ENCODE measurements at regions not wholly inside any gene's neighbourhood (a gene's known extent, or its start where the extent isn't known, plus 50 kb on each side); places are given as distances from the start of the nearest gene placed in this dataset.

- Histone ChIP-seq H3K4me3 (no peak overlapping the region), H3K27ac (no peak overlapping the region), H3K36me3 (no peaks in the 10 kb centered on the region), H3K27me3 (no peaks in the 10 kb centered on the region), H3K9me3 (no peaks in the 10 kb centered on the region), H3K4me1 (no peaks in the 10 kb centered on the region)
- intact Hi-C loops (cut with DNase I), result no loop called here
- no peak for DNase-seq (ENCODE audit: extremely low spot score in 2 of 2)
- TF ChIP-seq POLR2A (IDR thresholded peaks at IDR 0.05) (no peak), CTCF (IDR thresholded peaks at IDR 0.05) (no peak), POLR2AphosphoS5 (IDR thresholded peaks at IDR 0.05; ENCODE audit: insufficient read depth in 1 of 2, low read depth in 1 of 2) (no peak)
Observed at GRCh38 chrX:20593402-20593801, 326.7 kb upstream of the RPS6KA3 start.

GRCh38 chrX:20591246-20591645 is 324.5 kb upstream of the RPS6KA3 start:
- no peaks in the 10 kb centered on the region for H3K27me3 ChIP-seq
- intact Hi-C loops (cut with DNase I), result no loop called here
- no peaks in the 10 kb centered on the region for H3K9me3 ChIP-seq
- no peak overlapping the region for H3K27ac ChIP-seq
- no peak overlapping the region for H3K4me3 ChIP-seq
- H3K36me3 ChIP-seq, result no peaks in the 10 kb centered on the region
- TF ChIP-seq POLR2AphosphoS5 (IDR thresholded peaks at IDR 0.05; ENCODE audit: insufficient read depth in 1 of 2, low read depth in 1 of 2), result no peak
- TF ChIP-seq POLR2A (IDR thresholded peaks at IDR 0.05), result no peak
- no peak for TF ChIP-seq CTCF (IDR thresholded peaks at IDR 0.05)
- DNase-seq (ENCODE audit: extremely low spot score in 2 of 2), result no peak
- no peaks in the 10 kb centered on the region for H3K4me1 ChIP-seq

DNA sequence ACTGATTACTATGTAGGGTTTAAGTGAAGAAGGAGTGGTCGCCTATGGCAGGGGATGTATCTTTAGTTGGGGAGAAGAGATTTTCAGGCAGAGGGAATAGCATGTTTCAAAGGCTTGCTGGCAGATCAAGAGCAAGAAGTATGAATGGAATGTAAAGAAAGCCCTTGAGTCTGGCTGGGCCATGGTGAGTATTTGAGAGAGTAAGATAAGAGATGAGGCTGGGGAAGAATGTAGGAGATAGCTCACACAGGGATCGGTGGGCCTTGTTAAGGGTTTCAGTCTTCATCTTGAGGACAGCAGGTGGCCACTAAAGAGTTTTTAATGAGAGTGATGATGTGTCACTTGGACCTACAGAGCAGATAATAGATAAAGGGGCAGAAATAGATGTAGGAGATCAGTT is 319.1 kb upstream of the RPS6KA3 start:
- no peaks in the 10 kb centered on the region for H3K9me3 ChIP-seq
- H3K36me3 ChIP-seq, result no peaks in the 10 kb centered on the region
- no peaks in the 10 kb centered on the region for H3K4me1 ChIP-seq
- DNase-seq (ENCODE audit: extremely low spot score in 2 of 2), result no peak
- TF ChIP-seq CTCF (IDR thresholded peaks at IDR 0.05) (no peak), POLR2AphosphoS5 (IDR thresholded peaks at IDR 0.05; ENCODE audit: insufficient read depth in 1 of 2, low read depth in 1 of 2) (no peak), POLR2A (IDR thresholded peaks at IDR 0.05) (no peak)
- no peak overlapping the region for H3K27ac ChIP-seq
- H3K4me3 ChIP-seq, result no peak overlapping the region
- H3K27me3 ChIP-seq, result no peaks in the 10 kb centered on the region
- intact Hi-C loops (cut with DNase I), result no loop called here

- TF ChIP-seq POLR2A (IDR thresholded peaks at IDR 0.05), result no peak
- Histone ChIP-seq H3K4me1 (no peaks in the 10 kb centered on the region), H3K9me3 (no peaks in the 10 kb centered on the region), H3K27me3 (no peaks in the 10 kb centered on the region), H3K36me3 (no peaks in the 10 kb centered on the region), H3K27ac (no peak overlapping the region), H3K4me3 (no peak overlapping the region)
- no peak for DNase-seq (ENCODE audit: extremely low spot score in 2 of 2)
- intact Hi-C loops (cut with DNase I), result no loop called here
Observed at GRCh38 chrX:20571611-20572010, 304.9 kb upstream of the RPS6KA3 start.

- H3K9me3 ChIP-seq, result no peaks in the 10 kb centered on the region
- no peaks in the 10 kb centered on the region for H3K36me3 ChIP-seq
- TF ChIP-seq POLR2AphosphoS5 (IDR thresholded peaks at IDR 0.05; ENCODE audit: insufficient read depth in 1 of 2, low read depth in 1 of 2), result no peak
- no peak for TF ChIP-seq CTCF (IDR thresholded peaks at IDR 0.05)
- no peak for TF ChIP-seq POLR2A (IDR thresholded peaks at IDR 0.05)
- no peaks in the 10 kb centered on the region for H3K27me3 ChIP-seq
- DNase-seq (ENCODE audit: extremely low spot score in 2 of 2), result no peak
- H3K4me1 ChIP-seq, result no peaks in the 10 kb centered on the region
- H3K27ac ChIP-seq, result no peak overlapping the region
- H3K4me3 ChIP-seq, result no peak overlapping the region
- intact Hi-C loops (cut with DNase I), result no loop called here
Observed at GRCh38 chrX:20567108-20567507, 300.4 kb upstream of the RPS6KA3 start.

DNA sequence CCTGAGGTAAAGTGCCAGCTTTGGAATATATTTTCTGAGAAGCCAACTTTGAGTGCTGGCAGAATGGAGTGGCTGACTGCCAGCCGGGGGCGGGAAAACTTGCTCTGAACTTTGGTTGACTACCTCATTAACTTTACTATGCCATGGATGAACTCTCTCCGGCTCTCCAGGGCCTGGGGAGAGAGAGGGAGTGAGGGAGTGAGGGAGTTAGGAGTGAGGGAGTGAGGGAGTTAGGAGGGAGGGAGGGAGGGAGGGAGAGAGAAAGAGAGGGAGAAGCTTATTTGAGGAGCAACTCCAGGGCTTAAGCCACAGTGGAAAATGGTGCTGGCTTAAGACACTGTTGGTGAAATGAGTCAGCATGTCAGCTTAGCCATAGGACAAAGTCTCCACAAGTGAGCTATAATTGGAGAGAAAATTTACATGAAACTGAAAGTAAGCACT is 280.9 kb upstream of the RPS6KA3 start:
- H3K27me3 ChIP-seq, result no peaks in the 10 kb centered on the region
- intact Hi-C loops (cut with DNase I), result no loop called here
- H3K27ac ChIP-seq, result no peak overlapping the region
- TF ChIP-seq POLR2AphosphoS5 (IDR thresholded peaks at IDR 0.05; ENCODE audit: insufficient read depth in 1 of 2, low read depth in 1 of 2), result no peak
- TF ChIP-seq POLR2A (IDR thresholded peaks at IDR 0.05), result no peak
- no peak for TF ChIP-seq CTCF (IDR thresholded peaks at IDR 0.05)
- no peak overlapping the region for H3K4me3 ChIP-seq
- no peak for DNase-seq (ENCODE audit: extremely low spot score in 2 of 2)
- no peaks in the 10 kb centered on the region for H3K36me3 ChIP-seq
- no peaks in the 10 kb centered on the region for H3K9me3 ChIP-seq
- no peaks in the 10 kb centered on the region for H3K4me1 ChIP-seq
